B cell (primary cell): ENCODE measurements at regions not wholly inside any gene's neighbourhood (a gene's known extent, or its start where the extent isn't known, plus 50 kb on each side); places are given as distances from the start of the nearest gene placed in this dataset.

Source experiments
- ATAC-seq: fragments of 200-7000 bp; cut with Tn5 transposase; one replicate; pipeline ENCODE4 v1.10.0; 2021; ENCODE audit warnings: low read depth, mild to moderate bottlenecking, moderate number of reproducible peaks, moderate library complexity
- CTCF ChIA-PET: fragments of 350-600 bp; sonication (Branson Sonifier 250); formaldehyde crosslinking; loops from one replicate; lab custom pipeline; 2021; ENCODE audit warnings: antibody characterized with exemption, inconsistent platforms; lab: Charles Lee
- POLR2A ChIA-PET: fragments of 350-600 bp; sonication (Branson Sonifier 250); formaldehyde crosslinking; loops from one replicate; lab custom pipeline; 2021; ENCODE audit warnings: antibody characterized with exemption; lab: Charles Lee
- DNase-seq: peaks from one replicate; pipeline ENCODE4 v3.0.0; 2013
- H2AFZ ChIP-seq: 2 replicates; pipeline ENCODE4 v1.6.1; 2012; ENCODE audit warnings: mild to moderate bottlenecking, low read depth, low read length; ENCODE audit not compliant: insufficient read depth, poor library complexity, severe bottlenecking
- H3K27ac ChIP-seq, 2 donors: 1 replicate in 1 of 2; 2 replicates in 1 of 2; pipeline ENCODE4 v1.5.1; 2012 to 2013; ENCODE audit warnings: low read length in 2 of 2, mild to moderate bottlenecking in 2 of 2, moderate library complexity in 1 of 2
- H3K27me3 ChIP-seq, 4 experiments: fragments of 200-600 bp in 1 of 4; sonication (generic) in 1 of 4; replicated peaks in 1 of 4; 1 replicate in 2 of 4; 2 replicates in 2 of 4; pipeline versions ENCODE4 v1.6.1 to v1.7.0; 2013 to 2016; ENCODE audit warnings: low read length in 3 of 4, mild to moderate bottlenecking in 2 of 4, mixed read lengths in 1 of 4, moderate library complexity in 1 of 4; ENCODE audit not compliant: insufficient read depth in 4 of 4, control insufficient read depth in 3 of 4; ENCODE audit errors: control extremely low read depth in 1 of 4
- H3K36me3 ChIP-seq, 2 experiments: replicated peaks in 1 of 2; 1 replicate in 1 of 2; 2 replicates in 1 of 2; pipeline versions ENCODE4 v1.6.1 to v1.7.1; 2013; ENCODE audit warnings: low read length in 1 of 2; ENCODE audit not compliant: insufficient read depth in 2 of 2, control insufficient read depth in 1 of 2; ENCODE audit errors: control extremely low read depth in 1 of 2, extremely low read depth in 1 of 2
- H3K4me1 ChIP-seq, 2 donors: fragments of 200-600 bp in 1 of 2; sonication (generic) in 1 of 2; 1 replicate in 1 of 2; 2 replicates in 1 of 2; pipeline versions ENCODE4 v1.5.1 to v1.6.1; 2013 to 2017; ENCODE audit warnings: low read length in 2 of 2; ENCODE audit not compliant: control insufficient read depth in 2 of 2, insufficient read depth in 2 of 2
- H3K4me2 ChIP-seq: replicated peaks from 2 replicates; pipeline ENCODE3; 2012; ENCODE audit warnings: mild to moderate bottlenecking, low read depth, low read length; ENCODE audit not compliant: poor library complexity, severe bottlenecking
- H3K4me3 ChIP-seq, 5 experiments: fragments of 200-600 bp in 1 of 5; sonication (generic) in 1 of 5; 1 replicate in 3 of 5; 2 replicates in 2 of 5; pipeline versions ENCODE4 v1.5.1 to v1.7.0; 2011 to 2016; ENCODE audit warnings: low read length in 4 of 5, mild to moderate bottlenecking in 4 of 5, low read depth in 2 of 5, control low read depth in 1 of 5, moderate library complexity in 1 of 5; ENCODE audit not compliant: insufficient read depth in 1 of 5; ENCODE audit errors: control extremely low read depth in 1 of 5, extremely low read depth in 1 of 5
- H3K79me2 ChIP-seq: fragments of 200-600 bp; sonication (generic); one replicate; pipeline ENCODE4 v1.6.0; 2016; ENCODE audit warnings: low read length; ENCODE audit not compliant: control insufficient read depth, insufficient read depth
- H3K9ac ChIP-seq: fragments of 200-600 bp; sonication (generic); 2 replicates; pipeline ENCODE4 v1.6.1; 2017; ENCODE audit warnings: mild to moderate bottlenecking, low read length, moderate library complexity
- H3K9me3 ChIP-seq, 3 donors: one replicate each; pipeline versions ENCODE4 v1.6.1 to v1.7.1; 2013; ENCODE audit warnings: low read length in 2 of 3; ENCODE audit not compliant: control insufficient read depth in 2 of 3, insufficient read depth in 1 of 3; ENCODE audit errors: control extremely low read depth in 1 of 3
- H4K20me1 ChIP-seq: 2 replicates; pipeline ENCODE4 v1.6.0; 2012; ENCODE audit warnings: mild to moderate bottlenecking, low read length; ENCODE audit not compliant: insufficient read depth, control insufficient read depth, poor library complexity, severe bottlenecking
- H3K27ac Mint-ChIP-seq: one replicate; pipeline ENCODE4 v1.8.0; 2021; ENCODE audit warnings: mixed read lengths
- H3K27me3 Mint-ChIP-seq: one replicate; pipeline ENCODE4 v1.8.0; 2021; ENCODE audit warnings: mixed read lengths
- H3K4me1 Mint-ChIP-seq: one replicate; pipeline ENCODE4 v1.8.0; 2021; ENCODE audit warnings: mixed read lengths
- H3K4me3 Mint-ChIP-seq: one replicate; pipeline ENCODE4 v1.8.0; 2021; ENCODE audit warnings: mixed read lengths
- H3K9me3 Mint-ChIP-seq: one replicate; pipeline ENCODE4 v1.8.0; 2022; ENCODE audit warnings: mixed read lengths; ENCODE audit not compliant: insufficient read depth
- CTCF ChIP-seq: fragments of 200-600 bp; IDR thresholded peaks from one replicate; pipeline ENCODE4 v1.8.0; 2022; ENCODE audit warnings: antibody characterized with exemption, mild to moderate bottlenecking
- EZH2 ChIP-seq: IDR thresholded peaks from 2 replicates; pipeline ENCODE4 v1.6.1; 2012; ENCODE audit warnings: borderline replicate concordance, low read depth, mild to moderate bottlenecking, moderate library complexity, low read length; ENCODE audit not compliant: insufficient read depth, poor library complexity, severe bottlenecking
- WGBS: methylation state at CpG from one replicate; pipeline ENCODE4 v1.1.5; 2013; ENCODE audit warnings: missing lambda C conversion rate; ENCODE audit not compliant: insufficient coverage; 5-methylcytosine and 5-hydroxymethylcytosine counted together
- intact Hi-C: fragments of 100-400 bp; cut with micrococcal nuclease; formaldehyde crosslinking; loops from one replicate; pipeline ENCODE4 v1.10.0; 2022

GRCh38 chr1:118483245-118484006 lies 298.4 kb upstream of the SPAG17 start:
- Histone ChIP-seq H4K20me1 (no peaks in the 10 kb centered on the region), H3K36me3 (no peaks in the 10 kb centered on the region), H3K4me2 (no peak overlapping the region), H3K9ac (no peak overlapping the region), H3K27me3 (peaks cover 0 to 3% (median 0%) of the 10 kb centered on the region in 4 experiments), H3K9me3 (no peaks in the 10 kb centered on the region), H3K27ac (no peak overlapping the region), H3K4me3 (no peak overlapping the region), H3K4me1 (no peaks in the 10 kb centered on the region), H2AFZ (no peak overlapping the region), H3K79me2 (no peaks in the 10 kb centered on the region)
- intact Hi-C loops, result no loop called here
- H3K4me3 Mint-ChIP-seq, result no peak overlapping the region
- H3K9me3 Mint-ChIP-seq, result no peaks in the 10 kb centered on the region
- no peak for ATAC-seq
- ChIA-PET POLR2A (no interaction called here), CTCF (no interaction called here)
- DNase-seq, result no peak
- H3K27ac Mint-ChIP-seq, result no peak overlapping the region
- no peaks in the 10 kb centered on the region for H3K4me1 Mint-ChIP-seq
- 93% methylated on average over 2 of the region's 3 CpGs for WGBS
- TF ChIP-seq CTCF (no peak), EZH2 (no peak)
- peaks cover 5% of the 10 kb centered on the region for H3K27me3 Mint-ChIP-seq

- no peak overlapping the region for H3K27ac Mint-ChIP-seq
- no peaks in the 10 kb centered on the region for H3K4me1 Mint-ChIP-seq
- DNase-seq, result no peak
- Histone ChIP-seq H4K20me1 (no peaks in the 10 kb centered on the region), H3K27me3 (no peaks in the 10 kb centered on the region), H3K9ac (no peak overlapping the region), H2AFZ (no peak overlapping the region), H3K36me3 (no peaks in the 10 kb centered on the region), H3K9me3 (no peaks in the 10 kb centered on the region), H3K4me1 (no peaks in the 10 kb centered on the region), H3K79me2 (no peaks in the 10 kb centered on the region), H3K27ac (no peak overlapping the region), H3K4me2 (no peak overlapping the region), H3K4me3 (no peak overlapping the region)
- no CpG with 5 or more reads among the region's 2 CpGs for WGBS
- ATAC-seq, result no peak
- ChIA-PET CTCF (no interaction called here), POLR2A (no interaction called here)
- TF ChIP-seq CTCF (no peak), EZH2 (no peak)
- no peak overlapping the region for H3K4me3 Mint-ChIP-seq
- intact Hi-C loops, result no loop called here
- no peaks in the 10 kb centered on the region for H3K9me3 Mint-ChIP-seq
- H3K27me3 Mint-ChIP-seq, result no peaks in the 10 kb centered on the region
Measured at GRCh38 chr1:118481126-118481525, 296.1 kb upstream of the SPAG17 start.
